Neural progenitor cell (in vitro differentiated cells): ENCODE measurements at regions not wholly inside any gene's neighbourhood (a gene's known extent, or its start where the extent isn't known, plus 50 kb on each side); places are given as distances from the start of the nearest gene placed in this dataset.
A peak's percentile ranks its signal among the peaks of the same experiment; 100 is the strongest.

ENCODE experiments used
- DNase-seq: peaks from one replicate; pipeline ENCODE4 v3.0.0-alpha.2; 2016; ENCODE audit warnings: low spot score
- H2AFZ ChIP-seq: fragments of 200-600 bp; sonication (generic); replicated peaks from 2 replicates; pipeline ENCODE4 v1.6.1; 2016; ENCODE audit warnings: antibody characterized with exemption
- H3F3A ChIP-seq: fragments of 200-600 bp; sonication (generic); 2 replicates; pipeline ENCODE4 v1.6.1; 2016; ENCODE audit warnings: antibody characterized with exemption, low read depth
- H3K27ac ChIP-seq: fragments of 200-600 bp; sonication (generic); 2 replicates; pipeline ENCODE4 v1.5.1; 2016; ENCODE audit warnings: mild to moderate bottlenecking
- H3K27me3 ChIP-seq: fragments of 200-600 bp; sonication (generic); 2 replicates; pipeline ENCODE4 v1.6.1; 2016; ENCODE audit warnings: mild to moderate bottlenecking, moderate library complexity
- H3K36me3 ChIP-seq: fragments of 200-600 bp; sonication (generic); 2 replicates; pipeline ENCODE4 v1.5.1; 2016
- H3K4me1 ChIP-seq: fragments of 200-600 bp; sonication (generic); 2 replicates; pipeline ENCODE4 v1.6.1; 2016; ENCODE audit warnings: mixed run types
- H3K4me2 ChIP-seq: fragments of 200-600 bp; sonication (generic); 2 replicates; pipeline ENCODE4 v1.6.1; 2016
- H3K4me3 ChIP-seq: fragments of 200-600 bp; sonication (generic); 2 replicates; pipeline ENCODE4 v1.5.1; 2016
- H3K79me2 ChIP-seq: fragments of 200-600 bp; sonication (generic); 2 replicates; pipeline ENCODE4 v1.6.1; 2016; ENCODE audit warnings: low read depth
- H3K9ac ChIP-seq: fragments of 200-600 bp; sonication (generic); 2 replicates; pipeline ENCODE4 v1.6.1; 2016
- H3K9me3 ChIP-seq: fragments of 200-600 bp; sonication (generic); 2 replicates; pipeline ENCODE4 v1.5.1; 2016; ENCODE audit warnings: low read depth
- H4K20me1 ChIP-seq: fragments of 200-600 bp; sonication (generic); 2 replicates; pipeline ENCODE4 v1.6.1; 2016; ENCODE audit warnings: low read depth
- H3K27ac Mint-ChIP-seq: 3 replicates; pipeline ENCODE4 v1.8.0; 2021; ENCODE audit warnings: mixed read lengths
- H3K27me3 Mint-ChIP-seq: 2 replicates; pipeline ENCODE4 v1.8.0; 2022; ENCODE audit warnings: low read depth, mild to moderate bottlenecking, inconsistent platforms, moderate library complexity, mixed read lengths; ENCODE audit not compliant: insufficient read depth
- H3K36me3 Mint-ChIP-seq: 3 replicates; pipeline ENCODE4 v1.8.0; 2021; ENCODE audit warnings: mixed read lengths
- H3K4me1 Mint-ChIP-seq: 3 replicates; pipeline ENCODE4 v1.8.0; 2021; ENCODE audit warnings: mixed read lengths
- H3K4me3 Mint-ChIP-seq: 3 replicates; pipeline ENCODE4 v1.8.0; 2021; ENCODE audit warnings: mild to moderate bottlenecking, moderate library complexity, mixed read lengths
- H3K9me3 Mint-ChIP-seq: 3 replicates; pipeline ENCODE4 v1.8.0; 2020; ENCODE audit warnings: mixed read lengths
- CTCF ChIP-seq: fragments of 200-600 bp; sonication (generic); IDR thresholded peaks from 2 replicates; pipeline ENCODE4 v1.5.1; 2017; ENCODE audit warnings: antibody characterized with exemption, mild to moderate bottlenecking
- EZH2 ChIP-seq: fragments of 200-600 bp; sonication (generic); IDR thresholded peaks from 2 replicates; pipeline ENCODE4 v1.6.1; 2017; ENCODE audit warnings: antibody characterized with exemption, mild to moderate bottlenecking, moderate library complexity
- EZH2phosphoT487 ChIP-seq: fragments of 200-600 bp; sonication (generic); IDR thresholded peaks from 2 replicates; pipeline ENCODE4 v1.6.1; 2017; ENCODE audit warnings: antibody characterized with exemption

GRCh38 chr3:148203297-148204010, 494.2 kb upstream of the AGTR1 start:
- Mint-ChIP-seq H3K4me3 (peak overlapping the region; percentile 14), H3K27me3 (peaks cover 2% of the 10 kb centered on the region), H3K27ac (peak overlapping the region; percentile 45), H3K36me3 (no peaks in the 10 kb centered on the region), H3K4me1 (peaks cover 33% of the 10 kb centered on the region), H3K9me3 (peaks cover 5% of the 10 kb centered on the region)
- peak; percentile 4 for DNase-seq
- H3K9me3 ChIP-seq: no peaks in the 10 kb centered on the region
- no peak overlapping the region for H3K27ac ChIP-seq
- H3F3A ChIP-seq: no peaks in the 10 kb centered on the region
- no peaks in the 10 kb centered on the region for H3K36me3 ChIP-seq
- H3K4me2 ChIP-seq: no peak overlapping the region
- no peaks in the 10 kb centered on the region for H3K79me2 ChIP-seq
- no peak overlapping the region for H3K9ac ChIP-seq
- H2AFZ ChIP-seq: peak overlapping the region; percentile 72
- H3K4me3 ChIP-seq: no peak overlapping the region
- no peaks in the 10 kb centered on the region for H3K27me3 ChIP-seq
- TF ChIP-seq EZH2 (no peak), EZH2phosphoT487 (no peak), CTCF (no peak)
- peaks cover 6% of the 10 kb centered on the region for H3K4me1 ChIP-seq
- H4K20me1 ChIP-seq: no peaks in the 10 kb centered on the region

- Histone ChIP-seq H3K4me2 (no peak overlapping the region), H4K20me1 (no peaks in the 10 kb centered on the region), H3K9me3 (no peaks in the 10 kb centered on the region), H3K36me3 (no peaks in the 10 kb centered on the region), H3K9ac (no peak overlapping the region), H3K27me3 (no peaks in the 10 kb centered on the region), H3K4me3 (no peak overlapping the region), H3K27ac (no peak overlapping the region), H3F3A (no peaks in the 10 kb centered on the region), H3K4me1 (peaks cover 6% of the 10 kb centered on the region), H3K79me2 (no peaks in the 10 kb centered on the region), H2AFZ (no peak overlapping the region)
- Mint-ChIP-seq H3K36me3 (no peaks in the 10 kb centered on the region), H3K9me3 (peaks cover 2% of the 10 kb centered on the region), H3K27ac (no peak overlapping the region), H3K4me3 (no peak overlapping the region), H3K4me1 (peaks cover 33% of the 10 kb centered on the region), H3K27me3 (no peaks in the 10 kb centered on the region)
- DNase-seq: no peak
- TF ChIP-seq EZH2: no peak
Observed at GRCh38 chr3:148204131-148204530, 493.6 kb upstream of the AGTR1 start.

- Histone ChIP-seq H3K4me2 (no peak overlapping the region), H3K9me3 (no peaks in the 10 kb centered on the region), H4K20me1 (no peaks in the 10 kb centered on the region), H3K36me3 (no peaks in the 10 kb centered on the region), H3K4me1 (peaks cover 6% of the 10 kb centered on the region), H3F3A (no peaks in the 10 kb centered on the region), H3K27me3 (no peaks in the 10 kb centered on the region), H3K27ac (no peak overlapping the region), H3K79me2 (no peaks in the 10 kb centered on the region), H2AFZ (no peak overlapping the region), H3K4me3 (no peak overlapping the region), H3K9ac (no peak overlapping the region)
- DNase-seq: no peak
- H3K4me3 Mint-ChIP-seq: no peak overlapping the region
- TF ChIP-seq EZH2phosphoT487: no peak
- TF ChIP-seq CTCF: no peak
- TF ChIP-seq EZH2: no peak
- H3K27ac Mint-ChIP-seq: no peak overlapping the region
- peaks cover 3% of the 10 kb centered on the region for H3K9me3 Mint-ChIP-seq
- no peaks in the 10 kb centered on the region for H3K36me3 Mint-ChIP-seq
- H3K27me3 Mint-ChIP-seq: no peaks in the 10 kb centered on the region
- H3K4me1 Mint-ChIP-seq: peaks cover 33% of the 10 kb centered on the region
Observed at GRCh38 chr3:148205977-148206376, 491.7 kb upstream of the AGTR1 start.

- H3K36me3 ChIP-seq: no peaks in the 10 kb centered on the region
- peaks cover 6% of the 10 kb centered on the region for H3K4me1 ChIP-seq
- Mint-ChIP-seq H3K27me3 (no peaks in the 10 kb centered on the region), H3K27ac (no peak overlapping the region), H3K36me3 (no peaks in the 10 kb centered on the region), H3K4me1 (peaks cover 32% of the 10 kb centered on the region), H3K4me3 (no peak overlapping the region), H3K9me3 (peaks cover 3% of the 10 kb centered on the region)
- H3K9ac ChIP-seq: no peak overlapping the region
- DNase-seq: no peak
- no peaks in the 10 kb centered on the region for H4K20me1 ChIP-seq
- H3K27me3 ChIP-seq: no peaks in the 10 kb centered on the region
- no peak overlapping the region for H3K27ac ChIP-seq
- no peak for TF ChIP-seq EZH2phosphoT487
- no peak for TF ChIP-seq EZH2
- TF ChIP-seq CTCF: no peak
- H3K79me2 ChIP-seq: no peaks in the 10 kb centered on the region
- no peaks in the 10 kb centered on the region for H3F3A ChIP-seq
- H3K4me2 ChIP-seq: no peak overlapping the region
- no peak overlapping the region for H2AFZ ChIP-seq
- no peak overlapping the region for H3K4me3 ChIP-seq
- H3K9me3 ChIP-seq: no peaks in the 10 kb centered on the region
Observed at GRCh38 chr3:148206446-148206845, 491.3 kb upstream of the AGTR1 start.
